Neuronal stem cell (in vitro differentiated cells): ENCODE measurements at regions not wholly inside any gene's neighbourhood (a gene's known extent, or its start where the extent isn't known, plus 50 kb on each side); places are given as distances from the start of the nearest gene placed in this dataset.

ENCODE experiments used
- DNase-seq: peaks from one replicate; pipeline ENCODE4 v3.0.0-alpha.2; 2013; ENCODE audit warnings: low spot score
- H2AFZ ChIP-seq: one replicate; pipeline ENCODE4 v1.6.1; 2013; ENCODE audit warnings: mild to moderate bottlenecking, low read length, inconsistent platforms
- H2AK5ac ChIP-seq: 2 replicates; pipeline ENCODE4 v1.6.1; 2013; ENCODE audit warnings: low read depth, mild to moderate bottlenecking, inconsistent platforms, low read length, moderate library complexity, mixed read lengths
- H2BK120ac ChIP-seq: 2 replicates; pipeline ENCODE4 v1.6.1; 2013; ENCODE audit warnings: low read depth, mild to moderate bottlenecking, inconsistent platforms, low read length, moderate library complexity, mixed read lengths
- H2BK12ac ChIP-seq: one replicate; pipeline ENCODE4 v1.6.1; 2013; ENCODE audit warnings: low read length, inconsistent platforms
- H2BK15ac ChIP-seq: 2 replicates; pipeline ENCODE4 v1.6.1; 2013; ENCODE audit warnings: mild to moderate bottlenecking, low read length, inconsistent platforms, mixed read lengths
- H2BK5ac ChIP-seq: one replicate; pipeline ENCODE4 v1.6.1; 2013; ENCODE audit warnings: inconsistent platforms, mild to moderate bottlenecking, low read length, moderate library complexity
- H3K14ac ChIP-seq: one replicate; pipeline ENCODE4 v1.6.1; 2013; ENCODE audit warnings: low read length, inconsistent platforms
- H3K18ac ChIP-seq: 2 replicates; pipeline ENCODE4 v1.6.1; 2013; ENCODE audit warnings: low read length, inconsistent platforms
- H3K23ac ChIP-seq: 2 replicates; pipeline ENCODE4 v1.6.1; 2013; ENCODE audit warnings: low read depth, mild to moderate bottlenecking, mixed read lengths, low read length, inconsistent platforms; ENCODE audit not compliant: poor library complexity
- H3K27ac ChIP-seq: replicated peaks from 3 replicates; pipeline ENCODE4 v1.5.1; 2013; ENCODE audit warnings: low read length, inconsistent platforms
- H3K27me3 ChIP-seq, 3 experiments: 2 replicates each; pipeline ENCODE4 v1.6.1; 2013; ENCODE audit warnings: low read length in 3 of 3, mild to moderate bottlenecking in 2 of 3, inconsistent platforms in 1 of 3, low read depth in 1 of 3, mixed read lengths in 1 of 3, moderate library complexity in 1 of 3; ENCODE audit not compliant: control insufficient read depth in 3 of 3, insufficient read depth in 3 of 3
- H3K36me3 ChIP-seq, 2 donors: replicated peaks in 1 of 2; 2 replicates each; pipeline ENCODE4 v1.6.1; 2013; ENCODE audit warnings: low read length in 2 of 2; ENCODE audit not compliant: control insufficient read depth in 2 of 2, insufficient read depth in 2 of 2
- H3K4ac ChIP-seq: 2 replicates; pipeline ENCODE4 v1.6.1; 2013; ENCODE audit warnings: inconsistent platforms, mild to moderate bottlenecking, low read length, moderate library complexity
- H3K4me1 ChIP-seq, 2 donors: 1 replicate in 1 of 2; 2 replicates in 1 of 2; pipeline ENCODE4 v1.6.1; 2013; ENCODE audit warnings: low read length in 2 of 2, low read depth in 1 of 2; ENCODE audit not compliant: control insufficient read depth in 2 of 2, insufficient read depth in 1 of 2
- H3K4me2 ChIP-seq: one replicate; pipeline ENCODE4 v1.6.1; 2013; ENCODE audit warnings: mild to moderate bottlenecking, low read length, inconsistent platforms; ENCODE audit not compliant: insufficient read depth, poor library complexity, severe bottlenecking
- H3K4me3 ChIP-seq, 2 donors: 2 replicates each; pipeline ENCODE4 v1.5.1; 2013; ENCODE audit warnings: low read length in 2 of 2, mild to moderate bottlenecking in 2 of 2, inconsistent platforms in 1 of 2, moderate library complexity in 1 of 2
- H3K79me1 ChIP-seq: one replicate; pipeline ENCODE4 v1.6.1; 2013; ENCODE audit warnings: low read depth, mild to moderate bottlenecking, inconsistent platforms, low read length, moderate library complexity
- H3K9ac ChIP-seq: one replicate; pipeline ENCODE4 v1.6.1; 2013; ENCODE audit warnings: mild to moderate bottlenecking, low read depth, low read length, inconsistent platforms; ENCODE audit not compliant: poor library complexity
- H3K9me3 ChIP-seq, 2 donors: replicated peaks in 1 of 2; 2 replicates each; pipeline versions ENCODE3 to v1.6.1; 2013; ENCODE audit warnings: low read length in 2 of 2, mild to moderate bottlenecking in 2 of 2, inconsistent platforms in 1 of 2, low read depth in 1 of 2, mixed read lengths in 1 of 2, moderate library complexity in 1 of 2; ENCODE audit not compliant: control insufficient read depth in 2 of 2, insufficient read depth in 1 of 2
- H4K8ac ChIP-seq: one replicate; pipeline ENCODE4 v1.6.1; 2013; ENCODE audit warnings: low read depth, mild to moderate bottlenecking, inconsistent platforms, low read length, moderate library complexity
- H4K91ac ChIP-seq: one replicate; pipeline ENCODE4 v1.6.1; 2013; ENCODE audit warnings: low read length, low read depth, mild to moderate bottlenecking, inconsistent platforms; ENCODE audit not compliant: poor library complexity
- WGBS, 2 donors: extraction: QIAGEN DNeasy Blood & Tissue Kit; methylation state at CpG; one replicate each; pipeline ENCODE4 v1.1.7; 2013; ENCODE audit warnings: missing lambda C conversion rate in 2 of 2, mixed read lengths in 1 of 2; ENCODE audit not compliant: insufficient read length in 2 of 2, insufficient replicate concordance in 1 of 2; ENCODE audit errors: extremely low coverage in 2 of 2; 5-methylcytosine and 5-hydroxymethylcytosine counted together

- H2BK12ac ChIP-seq, result no peak overlapping the region
- no peaks in the 10 kb centered on the region for H3K27me3 ChIP-seq
- H3K14ac ChIP-seq, result no peak overlapping the region
- H3K36me3 ChIP-seq, result no peaks in the 10 kb centered on the region
- H2AFZ ChIP-seq, result no peak overlapping the region
- no peak for DNase-seq
- H3K9me3 ChIP-seq, result no peaks in the 10 kb centered on the region
- no peak overlapping the region for H2AK5ac ChIP-seq
- no peak overlapping the region for H3K27ac ChIP-seq
- H3K4me3 ChIP-seq, result no peak overlapping the region
- no peak overlapping the region for H3K18ac ChIP-seq
- H3K79me1 ChIP-seq, result no peaks in the 10 kb centered on the region
- H3K9ac ChIP-seq, result no peak overlapping the region
- no peak overlapping the region for H2BK15ac ChIP-seq
- no peak overlapping the region for H4K91ac ChIP-seq
- H2BK5ac ChIP-seq, result no peak overlapping the region
- no peaks in the 10 kb centered on the region for H3K4me1 ChIP-seq
- no peak overlapping the region for H2BK120ac ChIP-seq
- WGBS, 2 donors, result no CpG with 5 or more reads among the region's 2 CpGs
- no peak overlapping the region for H3K4ac ChIP-seq
- no peak overlapping the region for H3K4me2 ChIP-seq
- no peak overlapping the region for H4K8ac ChIP-seq
- no peak overlapping the region for H3K23ac ChIP-seq
Observed at GRCh38 chr14:84592770-84593169, 937.2 kb upstream of the FLRT2 start.

GRCh38 chr14:84610086-84610485, 919.9 kb upstream of the FLRT2 start:
- no peaks in the 10 kb centered on the region for H3K36me3 ChIP-seq
- no peak overlapping the region for H3K18ac ChIP-seq
- H3K27ac ChIP-seq, result no peak overlapping the region
- no peak overlapping the region for H3K4me2 ChIP-seq
- DNase-seq, result no peak
- no peak overlapping the region for H2AFZ ChIP-seq
- no peak overlapping the region for H2BK12ac ChIP-seq
- H4K8ac ChIP-seq, result no peak overlapping the region
- no peak overlapping the region for H2BK5ac ChIP-seq
- no peaks in the 10 kb centered on the region for H3K27me3 ChIP-seq
- H3K23ac ChIP-seq, result no peak overlapping the region
- H4K91ac ChIP-seq, result no peak overlapping the region
- no peak overlapping the region for H2BK120ac ChIP-seq
- no peaks in the 10 kb centered on the region for H3K79me1 ChIP-seq
- no peak overlapping the region for H2BK15ac ChIP-seq
- 100% methylated on average over 1 of the region's 2 CpGs; no CpG with 5 or more reads in 1 of the 2 donors for whole genome bisulfite sequencing, 2 donors
- no peak overlapping the region for H2AK5ac ChIP-seq
- no peak overlapping the region for H3K14ac ChIP-seq
- H3K9me3 ChIP-seq, result no peaks in the 10 kb centered on the region
- H3K4ac ChIP-seq, result no peak overlapping the region
- H3K4me1 ChIP-seq, result no peaks in the 10 kb centered on the region
- no peak overlapping the region for H3K4me3 ChIP-seq
- H3K9ac ChIP-seq, result no peak overlapping the region

- DNase-seq, result no peak
- Histone ChIP-seq H2BK5ac (no peak overlapping the region), H3K27me3 (no peaks in the 10 kb centered on the region), H2AK5ac (no peak overlapping the region), H3K4me1 (no peaks in the 10 kb centered on the region), H4K8ac (no peak overlapping the region), H2BK12ac (no peak overlapping the region), H3K23ac (no peak overlapping the region), H3K14ac (no peak overlapping the region), H3K4ac (no peak overlapping the region), H2BK15ac (no peak overlapping the region), H3K27ac (no peak overlapping the region), H3K36me3 (no peaks in the 10 kb centered on the region), H3K9me3 (no peaks in the 10 kb centered on the region), H3K4me3 (no peak overlapping the region), H2BK120ac (no peak overlapping the region), H4K91ac (no peak overlapping the region), H2AFZ (no peak overlapping the region), H3K9ac (no peak overlapping the region), H3K79me1 (no peaks in the 10 kb centered on the region), H3K4me2 (no peak overlapping the region), H3K18ac (no peak overlapping the region)
- WGBS, 2 donors, result no CpG with 5 or more reads among the region's 3 CpGs
Observed at GRCh38 chr14:84622357-84622756, 907.6 kb upstream of the FLRT2 start.

GRCh38 chr14:84643446-84643845, 886.5 kb upstream of the FLRT2 start:
- H3K9ac ChIP-seq, result no peak overlapping the region
- H2BK12ac ChIP-seq, result no peak overlapping the region
- no peak overlapping the region for H3K27ac ChIP-seq
- no peaks in the 10 kb centered on the region for H3K9me3 ChIP-seq
- no peak overlapping the region for H2BK15ac ChIP-seq
- no peak overlapping the region for H3K4me2 ChIP-seq
- no peak overlapping the region for H3K4me3 ChIP-seq
- H3K4ac ChIP-seq, result no peak overlapping the region
- DNase-seq, result no peak
- no peak overlapping the region for H3K14ac ChIP-seq
- no peaks in the 10 kb centered on the region for H3K36me3 ChIP-seq
- H3K27me3 ChIP-seq, result no peaks in the 10 kb centered on the region
- H2BK5ac ChIP-seq, result no peak overlapping the region
- H4K91ac ChIP-seq, result no peak overlapping the region
- no peak overlapping the region for H3K18ac ChIP-seq
- no peak overlapping the region for H2BK120ac ChIP-seq
- no peak overlapping the region for H2AFZ ChIP-seq
- H4K8ac ChIP-seq, result no peak overlapping the region
- no peaks in the 10 kb centered on the region for H3K79me1 ChIP-seq
- WGBS, 2 donors, result no CpG with 5 or more reads among the region's 3 CpGs
- H2AK5ac ChIP-seq, result no peak overlapping the region
- H3K23ac ChIP-seq, result no peak overlapping the region
- H3K4me1 ChIP-seq, result no peaks in the 10 kb centered on the region
